Left ventricle myocardium inferior (tissue), 1 donor: ENCODE measurements at regions not wholly inside any gene's neighbourhood (a gene's known extent, or its start where the extent isn't known, plus 50 kb on each side); places are given as distances from the start of the nearest gene placed in this dataset.

Source experiments
- DNase-seq: peaks from one replicate; pipeline ENCODE4 v3.0.0-alpha.2; 2020
- H3K27ac ChIP-seq: fragments of 200-600 bp; replicated peaks from 2 replicates; pipeline ENCODE4 v1.8.0; 2021
- H3K27me3 ChIP-seq: fragments of 200-600 bp; 2 replicates; pipeline ENCODE4 v1.8.0; 2021; ENCODE audit warnings: low read depth
- H3K36me3 ChIP-seq: fragments of 200-600 bp; 2 replicates; pipeline ENCODE4 v1.8.0; 2021
- H3K4me1 ChIP-seq: fragments of 200-600 bp; 2 replicates; pipeline ENCODE4 v1.8.0; 2021
- H3K4me3 ChIP-seq: fragments of 200-600 bp; 2 replicates; pipeline ENCODE4 v1.8.0; 2021; ENCODE audit warnings: mild to moderate bottlenecking, moderate library complexity
- H3K9me3 ChIP-seq: fragments of 200-600 bp; replicated peaks from 2 replicates; pipeline ENCODE4 v1.8.0; 2021
- intact Hi-C: fragments of 100-400 bp; cut with micrococcal nuclease; formaldehyde crosslinking; loops from one replicate; pipeline ENCODE4 v1.11.0; 2022
- TF ChIP-seq, protein P1 (sequence below): fragments of 200-600 bp; IDR thresholded peaks from 2 replicates; pipeline ENCODE4 v1.8.0; 2021; ENCODE audit warnings: antibody characterized with exemption, mild to moderate bottlenecking, borderline replicate concordance
- donor health status: DM: no; HTN: yes; CAD: no; lungs with severe emphysema.

GRCh38 chr22:48444320-48445112 is 1383.2 kb downstream of the BRD1 start:
- no peak for DNase-seq
- Histone ChIP-seq H3K9me3 (no peaks in the 10 kb centered on the region), H3K4me1 (no peaks in the 10 kb centered on the region), H3K36me3 (no peaks in the 10 kb centered on the region), H3K4me3 (no peak overlapping the region), H3K27me3 (peaks cover 68% of the 10 kb centered on the region), H3K27ac (no peak overlapping the region)
- intact Hi-C loops, result no loop called here
- TF ChIP-seq, protein P1, sequence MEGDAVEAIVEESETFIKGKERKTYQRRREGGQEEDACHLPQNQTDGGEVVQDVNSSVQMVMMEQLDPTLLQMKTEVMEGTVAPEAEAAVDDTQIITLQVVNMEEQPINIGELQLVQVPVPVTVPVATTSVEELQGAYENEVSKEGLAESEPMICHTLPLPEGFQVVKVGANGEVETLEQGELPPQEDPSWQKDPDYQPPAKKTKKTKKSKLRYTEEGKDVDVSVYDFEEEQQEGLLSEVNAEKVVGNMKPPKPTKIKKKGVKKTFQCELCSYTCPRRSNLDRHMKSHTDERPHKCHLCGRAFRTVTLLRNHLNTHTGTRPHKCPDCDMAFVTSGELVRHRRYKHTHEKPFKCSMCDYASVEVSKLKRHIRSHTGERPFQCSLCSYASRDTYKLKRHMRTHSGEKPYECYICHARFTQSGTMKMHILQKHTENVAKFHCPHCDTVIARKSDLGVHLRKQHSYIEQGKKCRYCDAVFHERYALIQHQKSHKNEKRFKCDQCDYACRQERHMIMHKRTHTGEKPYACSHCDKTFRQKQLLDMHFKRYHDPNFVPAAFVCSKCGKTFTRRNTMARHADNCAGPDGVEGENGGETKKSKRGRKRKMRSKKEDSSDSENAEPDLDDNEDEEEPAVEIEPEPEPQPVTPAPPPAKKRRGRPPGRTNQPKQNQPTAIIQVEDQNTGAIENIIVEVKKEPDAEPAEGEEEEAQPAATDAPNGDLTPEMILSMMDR, result no peak

GRCh38 chr22:48443680-48444079 is 1384.0 kb downstream of the BRD1 start:
- no peaks in the 10 kb centered on the region for H3K4me1 ChIP-seq
- no peak for DNase-seq

DNA sequence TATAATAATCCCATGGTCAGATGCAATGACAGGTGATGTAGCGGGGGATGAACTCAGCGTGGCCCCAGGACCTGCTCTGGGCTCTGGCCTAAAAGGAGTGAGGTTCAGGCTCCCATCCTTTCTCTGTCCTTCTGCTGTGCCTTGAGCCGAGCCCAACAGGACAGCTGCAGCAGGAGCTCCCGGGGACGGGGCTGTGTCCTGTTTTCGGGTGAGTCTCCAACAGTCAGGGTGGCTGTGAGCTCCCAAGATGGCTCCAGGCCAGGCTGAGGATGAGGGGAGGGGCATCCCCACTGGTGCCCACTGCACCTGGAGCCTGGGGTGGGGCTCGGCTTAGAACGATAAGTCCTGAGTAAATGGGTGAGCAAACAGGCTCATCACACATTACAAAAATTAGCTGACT is 1385.0 kb downstream of the BRD1 start:
- no peak overlapping the region for H3K4me3 ChIP-seq
- H3K27ac ChIP-seq, result no peak overlapping the region
- no peaks in the 10 kb centered on the region for H3K36me3 ChIP-seq
- no peak for DNase-seq
- no peaks in the 10 kb centered on the region for H3K9me3 ChIP-seq
- intact Hi-C loops, result no loop called here
- H3K4me1 ChIP-seq, result no peaks in the 10 kb centered on the region
- TF ChIP-seq, protein P1, result no peak
- peaks cover 66% of the 10 kb centered on the region for H3K27me3 ChIP-seq

More at GRCh38 chr22:48443680-48444079, 1384.0 kb downstream of the BRD1 start:
- intact Hi-C loops, result no loop called here
- Histone ChIP-seq H3K27ac (no peak overlapping the region), H3K9me3 (no peaks in the 10 kb centered on the region), H3K4me3 (no peak overlapping the region), H3K36me3 (no peaks in the 10 kb centered on the region), H3K27me3 (peaks cover 67% of the 10 kb centered on the region)
- TF ChIP-seq, protein P1, result no peak

DNA sequence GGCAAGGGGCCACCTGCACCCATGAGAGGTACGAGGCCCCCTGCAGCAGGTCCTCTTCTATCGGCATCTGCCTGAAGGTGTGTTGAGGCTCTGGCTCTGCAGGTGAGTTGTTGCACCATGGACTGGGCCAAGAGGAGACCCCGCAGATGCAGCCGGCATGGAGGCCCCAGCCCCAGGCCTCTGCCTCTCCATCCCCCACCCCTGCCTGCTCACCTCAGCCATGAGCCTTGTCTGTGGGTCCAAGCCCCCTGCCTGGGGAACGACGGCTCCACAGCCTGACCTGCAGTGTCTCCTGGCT is 1386.2 kb downstream of the BRD1 start:
- DNase-seq, result no peak
- Histone ChIP-seq H3K9me3 (no peaks in the 10 kb centered on the region), H3K4me1 (no peaks in the 10 kb centered on the region), H3K27me3 (peaks cover 66% of the 10 kb centered on the region), H3K27ac (no peak overlapping the region), H3K4me3 (no peak overlapping the region), H3K36me3 (no peaks in the 10 kb centered on the region)
- intact Hi-C loops, result no loop called here
- TF ChIP-seq, protein P1, result no peak

- Histone ChIP-seq H3K27ac (no peak overlapping the region), H3K4me1 (no peaks in the 10 kb centered on the region), H3K4me3 (no peak overlapping the region), H3K27me3 (peaks cover 67% of the 10 kb centered on the region), H3K9me3 (no peaks in the 10 kb centered on the region), H3K36me3 (no peaks in the 10 kb centered on the region)
- TF ChIP-seq, protein P1, result no peak
- intact Hi-C loops, result no loop called here
- DNase-seq, result no peak
Observed at GRCh38 chr22:48440673-48441552, 1386.8 kb downstream of the BRD1 start.
